HPDE6-E6E7 (cell line): ENCODE measurements at regions not wholly inside any gene's neighbourhood (a gene's known extent, or its start where the extent isn't known, plus 50 kb on each side); places are given as distances from the start of the nearest gene placed in this dataset.

ENCODE experiments used
- DNase-seq: peaks from one replicate; pipeline ENCODE4 v3.0.0; 2011; ENCODE audit warnings: missing footprints; ENCODE audit errors: extremely low spot score

DNA sequence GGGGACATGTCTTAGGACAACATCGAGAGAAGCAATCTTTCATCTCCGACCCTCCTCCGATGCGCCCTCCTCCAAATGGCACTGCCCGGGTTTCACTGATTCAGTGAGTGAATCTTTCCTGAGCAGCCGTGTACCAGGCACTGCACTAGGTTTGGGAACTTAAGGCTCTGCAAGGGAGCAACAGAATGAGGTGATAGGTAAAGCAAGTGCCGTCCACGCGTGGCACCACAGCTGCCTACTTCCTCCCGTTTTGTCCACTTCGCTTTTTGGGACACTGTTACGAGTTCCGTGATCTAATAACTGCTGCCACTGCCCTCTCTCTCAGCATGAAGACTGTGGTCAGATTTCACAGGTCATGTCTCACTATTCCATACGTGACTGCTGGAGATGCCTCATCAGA lies 131.0 kb downstream of the TEX29 start:
- DNase-seq: no peak

GRCh38 chr13:111456452-111457230 lies 136.2 kb downstream of the TEX29 start:
- no peak for DNase-seq

- DNase-seq: no peak
Observed at GRCh38 chr13:111458001-111458531, 137.6 kb downstream of the TEX29 start.

DNA sequence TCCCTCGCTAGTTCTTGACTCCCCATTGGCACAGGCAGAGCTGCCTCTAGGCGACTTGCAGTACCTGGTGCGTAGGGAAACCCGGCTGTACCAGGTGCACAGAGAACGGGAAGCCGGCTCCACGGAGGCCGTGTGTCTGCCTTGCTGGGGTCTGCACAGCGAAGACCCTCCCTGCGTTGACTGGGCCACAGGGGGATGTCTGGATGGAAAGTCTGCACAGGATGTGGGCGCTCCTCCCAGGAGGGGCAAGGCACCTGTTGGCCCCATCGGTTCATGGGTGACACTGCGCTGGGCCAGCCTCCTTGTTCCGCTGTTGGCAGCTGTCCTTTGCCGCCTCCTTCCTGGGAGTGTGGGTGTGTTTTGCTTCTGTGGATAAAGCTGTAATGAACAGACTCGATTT lies 138.3 kb downstream of the TEX29 start:
- no peak for DNase-seq

DNA sequence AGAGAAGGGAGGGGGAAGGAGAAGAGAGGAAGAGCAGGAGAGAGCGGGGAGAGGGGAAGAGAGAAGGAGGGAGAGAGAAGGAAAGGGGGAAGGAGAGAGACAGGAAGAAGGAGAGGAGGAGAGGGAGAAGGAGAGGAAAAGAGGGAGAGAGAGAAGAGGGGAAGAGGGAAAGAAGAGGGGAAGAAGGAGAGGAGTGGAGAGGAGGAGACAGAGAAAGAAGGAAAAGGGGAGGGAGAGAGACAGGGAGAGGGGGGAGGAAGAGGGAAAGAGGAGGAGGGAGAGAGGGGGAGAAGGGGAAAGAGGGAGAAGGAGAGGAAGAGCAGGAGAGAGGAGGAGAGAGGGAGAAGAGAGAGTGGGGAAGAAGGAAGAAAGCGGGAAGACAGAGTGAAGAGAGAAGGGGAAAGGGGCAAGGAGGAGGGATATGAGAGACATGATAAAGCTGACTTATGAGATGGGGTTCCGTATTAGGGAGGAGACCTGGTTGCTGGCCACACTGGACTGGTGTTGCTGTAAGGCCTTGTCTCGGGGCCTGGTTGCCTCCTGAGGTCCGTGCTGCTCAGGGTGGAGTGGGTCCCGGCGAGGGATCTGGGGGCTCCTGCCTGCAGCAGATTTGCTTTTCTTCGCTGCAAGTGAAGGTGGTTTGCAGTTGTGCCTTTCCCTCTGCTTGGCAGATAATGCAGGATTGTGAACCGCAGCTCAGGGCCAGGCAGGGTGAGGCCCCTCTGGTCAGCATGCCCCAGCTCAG lies 139.5 kb downstream of the TEX29 start:
- DNase-seq: no peak

DNA sequence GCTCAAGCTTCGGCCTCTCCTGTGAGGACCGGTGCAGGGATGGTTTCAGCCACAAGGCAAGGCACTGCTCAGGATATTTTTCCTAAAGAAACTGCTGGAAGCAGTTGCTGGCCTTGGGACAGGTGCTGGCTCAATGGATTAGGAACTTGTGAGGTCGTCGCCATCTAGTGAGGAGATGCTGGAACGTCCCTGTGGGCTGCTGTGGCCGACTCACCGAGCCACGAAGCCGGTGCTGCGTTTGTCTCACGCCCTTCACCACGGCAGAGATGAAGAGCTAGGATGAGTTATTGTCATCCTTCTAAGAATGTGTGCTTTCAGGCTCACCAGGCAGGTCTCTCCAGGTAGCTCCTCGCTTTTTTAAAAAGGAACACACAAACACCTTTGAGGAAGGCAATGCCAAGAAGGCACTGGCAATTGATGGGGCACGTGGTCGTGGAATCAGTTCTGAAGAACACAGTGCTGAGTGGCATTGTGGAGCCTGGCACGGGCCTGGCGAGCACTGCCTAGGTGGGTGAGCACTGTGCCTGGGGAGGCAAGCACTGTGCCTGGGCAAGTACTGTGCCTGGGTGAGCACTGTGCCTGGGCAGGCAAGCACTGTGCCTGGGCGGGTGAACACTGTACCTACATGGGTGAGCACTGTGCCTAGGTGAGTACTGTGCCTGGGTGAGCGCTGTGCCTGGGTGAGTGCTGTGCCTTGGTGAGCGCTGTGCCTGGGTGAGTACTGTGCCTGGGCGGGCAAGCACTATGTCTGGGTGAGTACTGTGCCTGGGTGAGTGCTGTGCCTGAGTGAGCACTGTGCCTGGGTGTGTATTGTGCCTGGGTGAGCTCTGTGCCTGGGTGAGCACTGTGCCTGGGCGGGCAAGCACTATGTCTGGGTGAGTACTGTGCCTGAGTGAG lies 140.4 kb downstream of the TEX29 start:
- DNase-seq: peak; percentile 10

GRCh38 chr13:111461445-111462149 lies 141.2 kb downstream of the TEX29 start:
- DNase-seq: no peak

DNA sequence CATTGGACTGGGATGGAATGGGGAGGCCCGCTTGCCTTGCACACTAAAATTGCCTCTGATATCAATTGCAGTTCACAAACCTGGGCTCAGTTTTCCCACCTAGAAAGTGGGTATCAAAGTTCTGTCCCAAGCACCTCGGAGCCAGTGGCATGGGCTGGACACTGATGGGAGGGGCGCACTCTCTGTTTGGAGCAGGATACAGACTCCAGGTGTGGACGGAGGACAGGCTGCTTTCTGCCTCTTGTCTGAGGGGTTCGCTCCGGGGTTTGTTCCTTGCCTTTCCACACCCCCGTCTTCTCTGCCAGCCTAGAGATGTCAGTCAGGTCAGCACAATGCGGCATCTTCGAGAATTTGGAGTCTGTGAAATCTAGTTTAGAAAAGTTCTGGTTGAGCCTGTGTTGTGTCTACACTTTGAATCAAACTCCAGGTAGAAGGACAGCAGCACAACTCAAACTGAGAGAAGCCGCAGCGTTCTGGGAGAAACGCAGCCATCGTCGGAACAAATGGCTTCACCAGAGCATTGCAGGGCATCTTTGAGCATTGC lies 141.9 kb downstream of the TEX29 start:
- no peak for DNase-seq

GRCh38 chr13:111462944-111463343 lies 142.5 kb downstream of the TEX29 start:
- no peak for DNase-seq

GRCh38 chr13:111467111-111467890 lies 146.9 kb downstream of the TEX29 start:
- no peak for DNase-seq

- DNase-seq: no peak
Observed at GRCh38 chr13:111468037-111468959, 147.9 kb downstream of the TEX29 start.

DNA sequence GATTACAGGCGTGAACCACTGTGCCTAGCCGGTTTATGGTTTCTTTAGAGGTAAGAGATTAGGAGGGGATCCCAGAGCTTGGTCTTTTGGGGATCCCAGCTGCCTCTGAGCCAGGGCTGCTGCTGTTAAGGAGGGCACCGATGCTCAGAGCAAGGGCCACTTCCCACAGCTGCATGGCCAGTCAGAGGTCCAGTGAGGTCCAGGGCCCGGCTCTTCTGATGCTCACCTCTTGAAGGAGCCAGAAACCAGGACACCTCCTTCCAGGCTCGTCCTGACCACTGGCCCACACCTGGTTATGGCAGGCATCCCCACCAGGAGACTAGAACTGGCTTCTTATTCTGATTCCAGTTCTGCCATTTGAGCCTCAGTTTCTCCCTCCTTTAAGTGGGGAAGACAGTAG lies 149.0 kb downstream of the TEX29 start:
- no peak for DNase-seq

- DNase-seq: no peak
Observed at GRCh38 chr13:111469916-111470506, 149.6 kb downstream of the TEX29 start.

DNA sequence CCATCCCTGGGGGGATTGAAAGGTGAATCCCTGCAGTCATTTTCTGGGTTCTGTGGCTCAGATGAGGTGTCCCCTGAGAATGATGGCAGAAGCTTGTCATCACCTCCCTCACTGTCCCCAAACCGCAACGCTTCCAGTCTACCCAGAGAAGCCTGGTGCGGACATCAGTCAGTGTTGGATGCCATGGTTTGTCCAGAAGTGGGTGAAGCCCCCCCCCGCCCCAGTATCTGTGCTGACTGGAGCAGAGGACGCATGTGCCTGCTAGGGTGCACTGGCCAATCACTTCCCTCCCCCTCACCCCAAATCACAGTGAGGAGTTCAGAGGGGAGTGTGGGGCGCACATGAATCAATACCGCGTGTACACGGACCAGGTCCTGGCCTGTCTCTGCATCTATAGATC lies 150.5 kb downstream of the TEX29 start:
- DNase-seq: no peak

DNA sequence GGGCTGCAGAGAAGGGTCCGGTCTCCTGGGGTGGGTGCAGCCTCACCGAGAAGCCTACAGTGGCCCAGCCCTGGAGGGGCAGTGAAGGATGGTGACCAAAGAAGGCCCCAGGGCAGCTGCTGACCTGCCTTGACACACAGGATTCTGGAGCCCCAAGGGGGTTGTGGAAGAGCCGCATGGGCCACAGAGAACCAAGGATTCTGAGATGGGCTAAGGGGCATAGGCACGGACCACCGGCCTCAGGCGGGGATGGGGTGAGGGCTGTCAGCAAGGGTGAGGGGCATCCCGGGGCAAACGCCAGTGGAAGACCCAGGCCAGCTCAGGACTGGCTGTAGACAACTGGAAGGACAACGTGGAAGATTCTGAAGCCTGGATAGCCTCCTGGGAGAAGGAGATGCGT lies 151.6 kb downstream of the TEX29 start:
- no peak for DNase-seq

- no peak for DNase-seq
Observed at GRCh38 chr13:111472559-111473460, 152.4 kb downstream of the TEX29 start.

DNA sequence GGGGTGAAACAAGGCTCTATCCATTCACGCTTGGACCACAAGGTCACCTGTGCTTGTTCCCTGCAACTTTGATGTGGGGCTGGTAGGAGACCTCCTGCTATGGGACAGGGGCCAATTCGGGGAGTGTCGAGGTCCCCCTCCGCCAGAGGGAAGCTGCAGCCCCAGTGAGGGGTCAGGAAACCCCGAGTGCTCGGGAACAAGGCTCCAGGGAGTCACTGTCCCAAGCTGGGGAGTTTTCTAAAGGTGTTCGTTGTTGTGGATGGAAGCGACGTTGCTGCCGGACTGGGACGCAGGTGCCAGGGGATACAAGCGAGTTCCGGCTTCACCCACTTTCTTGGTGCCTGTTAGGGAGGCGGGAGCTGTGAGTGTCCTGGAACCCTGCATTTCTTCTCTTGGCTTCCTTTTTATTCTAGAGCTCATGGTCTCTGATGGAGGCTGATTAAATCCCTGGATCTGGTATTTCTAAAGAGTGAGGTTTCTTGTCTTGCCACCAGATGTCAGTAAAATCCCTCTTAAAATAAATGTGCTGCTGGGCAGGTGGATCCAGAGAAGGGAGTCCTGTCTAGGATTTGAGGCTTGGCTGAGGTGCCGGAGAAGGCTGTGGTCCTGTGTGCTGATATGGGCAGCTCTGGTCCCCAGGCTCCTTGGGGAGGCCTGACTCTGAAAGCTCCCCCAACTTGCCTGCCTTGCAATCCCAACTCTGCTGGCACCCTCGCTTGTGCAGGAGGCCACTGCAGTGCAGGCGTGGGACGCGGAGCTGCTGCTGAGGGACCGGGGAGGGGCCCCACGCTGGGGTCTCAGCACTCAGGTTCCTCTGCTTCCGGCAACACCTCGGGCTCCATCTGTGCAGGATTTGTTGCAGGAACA lies 153.9 kb downstream of the TEX29 start:
- DNase-seq: peak; percentile 36
